ENCODE measurements at regions not wholly inside any gene's neighbourhood (a gene's known extent, or its start where the extent isn't known, plus 50 kb on each side); places are given as distances from the start of the nearest gene placed in this dataset.

GRCh38 chr14:71485833-71486232 lies 446.4 kb upstream of the RGS6 start:
- no peak for DNase-seq (ENCODE audit: low spot score)
- WGBS = 89% methylated on average over 2 of the region's 2 CpGs

GRCh38 chr14:71486279-71486678 lies 445.9 kb upstream of the RGS6 start:
- no peak for TF ChIP-seq POLR2A (IDR thresholded peaks at IDR 0.05)
- TF ChIP-seq POLR2AphosphoS5 (IDR thresholded peaks at IDR 0.05) = no peak
- TF ChIP-seq CTCF (IDR thresholded peaks at IDR 0.05) = no peak
- no peak for DNase-seq (ENCODE audit: low spot score)
- Histone ChIP-seq H3K27ac (no peak overlapping the region), H3K4me3 (no peak overlapping the region), H3K9me3 (no peaks in the 10 kb centered on the region), H3K4me1 (replicated peaks) (no peaks in the 10 kb centered on the region), H3K36me3 (no peaks in the 10 kb centered on the region), H3K27me3 (replicated peaks; ENCODE audit: insufficient read depth) (no peaks in the 10 kb centered on the region)
- intact Hi-C loops (cut with DNase I) = no loop called here
- 63% methylated on average over 2 of the region's 2 CpGs for WGBS

More at GRCh38 chr14:71485833-71486232, 446.4 kb upstream of the RGS6 start:
- Histone ChIP-seq H3K4me3 (no peak overlapping the region), H3K9me3 (no peaks in the 10 kb centered on the region), H3K27ac (no peak overlapping the region), H3K36me3 (no peaks in the 10 kb centered on the region), H3K4me1 (replicated peaks) (no peaks in the 10 kb centered on the region), H3K27me3 (replicated peaks; ENCODE audit: insufficient read depth) (no peaks in the 10 kb centered on the region)
- no peak for TF ChIP-seq CTCF (IDR thresholded peaks at IDR 0.05)
- TF ChIP-seq POLR2A (IDR thresholded peaks at IDR 0.05) = no peak
- no peak for TF ChIP-seq POLR2AphosphoS5 (IDR thresholded peaks at IDR 0.05)
- intact Hi-C loops (cut with DNase I) = no loop called here

GRCh38 chr14:71487449-71487848 lies 444.8 kb upstream of the RGS6 start:
- TF ChIP-seq POLR2AphosphoS5 (IDR thresholded peaks at IDR 0.05) = no peak
- no peak for TF ChIP-seq POLR2A (IDR thresholded peaks at IDR 0.05)
- no peak for TF ChIP-seq CTCF (IDR thresholded peaks at IDR 0.05)
- DNase-seq (ENCODE audit: low spot score) = no peak
- Histone ChIP-seq H3K4me1 (replicated peaks) (no peaks in the 10 kb centered on the region), H3K9me3 (no peaks in the 10 kb centered on the region), H3K36me3 (no peaks in the 10 kb centered on the region), H3K27me3 (replicated peaks; ENCODE audit: insufficient read depth) (no peaks in the 10 kb centered on the region), H3K27ac (no peak overlapping the region), H3K4me3 (no peak overlapping the region)
- intact Hi-C loops (cut with DNase I) = no loop called here

GRCh38 chr14:71487941-71488340 lies 444.3 kb upstream of the RGS6 start:
- H3K4me1 ChIP-seq (replicated peaks) = no peaks in the 10 kb centered on the region
- H3K27ac ChIP-seq = no peak overlapping the region
- H3K9me3 ChIP-seq = no peaks in the 10 kb centered on the region
- 93% methylated on average over 2 of the region's 2 CpGs for WGBS
- no peak overlapping the region for H3K4me3 ChIP-seq
- no peak for TF ChIP-seq CTCF (IDR thresholded peaks at IDR 0.05)
- TF ChIP-seq POLR2AphosphoS5 (IDR thresholded peaks at IDR 0.05) = no peak
- TF ChIP-seq POLR2A (IDR thresholded peaks at IDR 0.05) = no peak
- H3K27me3 ChIP-seq (replicated peaks; ENCODE audit: insufficient read depth) = no peaks in the 10 kb centered on the region
- H3K36me3 ChIP-seq = no peaks in the 10 kb centered on the region
- intact Hi-C loops (cut with DNase I) = no loop called here
- no peak for DNase-seq (ENCODE audit: low spot score)

DNA sequence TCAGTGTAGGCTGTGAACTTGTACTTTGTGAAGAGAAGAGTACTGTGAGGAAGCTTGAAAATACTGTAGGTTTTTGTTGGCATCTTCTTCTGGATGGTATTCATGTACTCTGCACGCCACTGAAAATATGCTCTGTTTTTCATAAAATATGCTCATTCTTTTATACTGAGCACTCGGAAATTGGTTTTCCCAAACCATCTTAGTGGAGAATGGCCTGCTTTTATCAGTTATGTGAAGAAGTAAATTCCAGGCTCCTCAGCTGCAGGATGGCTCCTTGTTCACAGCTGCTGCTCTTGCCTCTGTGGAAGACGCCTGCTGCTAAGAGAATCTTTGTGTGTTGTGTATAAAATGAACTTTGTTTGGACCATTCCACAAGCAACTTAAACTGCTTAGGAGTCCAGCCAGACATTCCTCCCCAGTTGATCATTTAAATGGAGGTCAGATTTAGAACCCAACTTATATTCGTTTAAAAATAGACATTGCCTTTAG lies 443.5 kb upstream of the RGS6 start:
- no peaks in the 10 kb centered on the region for H3K4me1 ChIP-seq (replicated peaks)
- no peak overlapping the region for H3K27ac ChIP-seq
- H3K27me3 ChIP-seq (replicated peaks; ENCODE audit: insufficient read depth) = no peaks in the 10 kb centered on the region
- no peak overlapping the region for H3K4me3 ChIP-seq
- 88% methylated on average over 4 of the region's 4 CpGs for WGBS
- intact Hi-C loops (cut with DNase I) = no loop called here
- no peak for DNase-seq (ENCODE audit: low spot score)
- no peak for TF ChIP-seq CTCF (IDR thresholded peaks at IDR 0.05)
- no peaks in the 10 kb centered on the region for H3K9me3 ChIP-seq
- no peaks in the 10 kb centered on the region for H3K36me3 ChIP-seq

Data from prostate gland (tissue), 2 donors.